ENCODE measurements at regions not wholly inside any gene's neighbourhood (a gene's known extent, or its start where the extent isn't known, plus 50 kb on each side); places are given as distances from the start of the nearest gene placed in this dataset.

- intact Hi-C loops (cut with micrococcal nuclease) = no loop called here
- DNase-seq (no peak), ATAC-seq (no peak)
Observed at GRCh38 chr3:53970661-53971060, 79.0 kb upstream of the SELENOK start.

- DNase-seq = no peak
- no peak for ATAC-seq
- intact Hi-C loops (cut with micrococcal nuclease) = no loop called here
Observed at GRCh38 chr3:53969086-53969485, 77.4 kb upstream of the SELENOK start.

- intact Hi-C loops (cut with micrococcal nuclease) = no loop called here
- ATAC-seq (no peak), DNase-seq (no peak)
Observed at GRCh38 chr3:53965291-53965690, 73.6 kb upstream of the SELENOK start.

- DNase-seq (no peak), ATAC-seq (no peak)
- intact Hi-C loops (cut with micrococcal nuclease) = no loop called here
Observed at GRCh38 chr3:53957831-53958230, 66.2 kb upstream of the SELENOK start.

DNA sequence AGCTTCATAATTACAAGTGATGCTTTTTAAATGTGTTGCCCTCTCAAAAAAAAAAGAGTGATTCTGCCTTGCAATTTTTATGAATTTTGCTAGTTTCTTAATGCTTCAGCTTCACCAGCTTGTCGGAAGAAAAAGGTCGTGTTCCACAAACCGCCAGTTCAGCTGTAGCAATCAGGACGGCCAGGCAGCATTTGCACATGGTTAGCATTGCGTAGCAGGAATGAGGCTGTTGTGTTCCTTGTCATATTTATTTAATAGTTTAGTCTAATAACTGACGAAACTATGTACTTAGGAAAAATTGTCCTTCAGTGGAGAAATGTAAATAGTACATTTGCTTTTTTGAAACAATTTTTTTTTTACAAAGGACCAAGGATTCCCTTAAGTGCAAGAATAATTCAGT, 64.9 kb upstream of the SELENOK start:
- intact Hi-C loops (cut with micrococcal nuclease) = no loop called here
- ATAC-seq (no peak), DNase-seq (no peak)

DNA sequence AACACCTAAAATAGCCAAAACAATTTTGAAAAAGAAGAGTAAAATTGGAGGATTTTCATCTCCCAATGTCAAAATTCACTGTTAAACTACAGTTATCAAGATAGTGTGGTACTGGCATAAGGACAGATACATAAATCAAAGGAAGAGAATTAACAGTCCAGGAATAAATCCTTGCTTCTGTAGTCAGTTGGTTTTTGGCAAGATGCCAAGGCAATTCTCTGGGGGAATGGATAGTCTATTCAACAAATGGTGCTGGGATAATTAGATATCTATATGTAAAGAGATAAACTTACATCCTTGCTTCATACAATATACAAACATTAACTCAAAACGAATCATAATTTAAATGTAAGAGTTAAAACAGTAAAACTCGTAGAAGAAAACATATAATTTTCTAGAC, 57.9 kb upstream of the SELENOK start:
- no peak for ATAC-seq
- intact Hi-C loops (cut with micrococcal nuclease) = no loop called here
- DNase-seq = no peak

GRCh38 chr3:53948174-53948573, 56.5 kb upstream of the SELENOK start:
- no peak for ATAC-seq
- DNase-seq = no peak
- intact Hi-C loops (cut with micrococcal nuclease) = no loop called here

DNA sequence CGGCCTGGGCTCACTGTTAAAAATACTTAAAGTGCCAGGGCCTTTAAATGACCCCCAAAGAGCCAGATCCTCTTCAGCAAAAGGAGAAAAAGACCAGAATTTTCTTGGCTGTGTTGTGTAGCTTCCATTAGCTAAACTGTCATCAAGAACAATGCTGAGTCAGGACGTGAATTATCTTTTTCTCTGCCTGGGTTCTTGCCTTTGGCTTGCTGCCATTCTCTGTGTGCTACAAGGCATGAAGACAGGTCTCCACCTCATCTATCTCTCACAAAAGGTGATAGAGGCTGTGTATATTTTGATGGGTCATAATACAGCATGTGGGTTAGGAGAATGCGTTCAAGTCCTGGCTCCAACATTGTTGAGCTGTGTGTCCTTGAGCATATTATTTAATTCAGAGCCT, 52.4 kb upstream of the SELENOK start:
- DNase-seq = no peak
- intact Hi-C loops (cut with micrococcal nuclease) = no loop called here
- ATAC-seq = no peak

DNA sequence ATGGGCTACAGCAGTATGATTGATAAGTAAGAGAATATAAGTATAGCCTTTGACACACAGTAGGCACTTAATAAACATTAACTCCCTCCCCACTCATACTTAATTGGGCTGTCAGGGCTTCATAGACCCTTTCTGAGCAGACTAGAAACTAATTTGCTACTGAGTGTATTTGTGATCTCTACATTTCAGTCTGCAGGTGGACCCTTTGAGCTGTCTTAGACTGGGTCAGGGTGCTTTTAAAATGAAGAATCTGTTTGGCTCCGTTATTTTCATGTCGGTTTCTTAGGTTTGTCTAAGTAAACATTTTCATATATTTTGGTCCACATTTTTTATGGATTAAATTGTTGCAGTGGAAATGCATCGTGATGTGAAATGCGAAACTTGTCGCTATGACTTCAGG, 50.3 kb upstream of the SELENOK start:
- no peak for ATAC-seq
- intact Hi-C loops (cut with micrococcal nuclease) = no loop called here
- no peak for DNase-seq

Data from left ventricle myocardium superior (tissue), 1 donor.